HG03565 (cell line): ENCODE measurements at regions not wholly inside any gene's neighbourhood (a gene's known extent, or its start where the extent isn't known, plus 50 kb on each side); places are given as distances from the start of the nearest gene placed in this dataset.

Source experiments
- ATAC-seq: cut with Tn5 transposase; IDR thresholded peaks from one replicate; pipeline ENCODE4 v1.9.1; 2021; ENCODE audit warnings: mild to moderate bottlenecking, moderate library complexity; ENCODE audit not compliant: unreplicated experiment

DNA sequence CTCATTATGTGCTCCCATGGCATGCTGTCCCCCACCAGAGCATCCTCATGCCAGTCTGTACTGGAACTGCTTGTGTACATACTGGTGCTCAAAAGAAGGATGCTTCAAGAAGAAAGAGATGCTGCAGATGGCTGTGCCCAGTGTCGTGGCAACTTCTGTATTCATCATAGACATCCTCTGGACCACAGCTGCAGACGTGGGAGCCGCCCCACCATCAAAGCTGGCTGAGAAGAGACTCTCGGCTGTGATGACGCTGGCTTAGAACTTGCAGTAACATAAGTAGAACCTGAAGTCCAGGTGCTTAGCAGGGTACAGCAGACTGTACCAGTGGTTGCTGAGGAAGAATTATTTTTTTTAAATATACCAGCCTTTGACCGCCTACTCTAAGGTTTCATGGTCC lies 112.6 kb upstream of the ARHGAP5 start:
- ATAC-seq, result no peak

DNA sequence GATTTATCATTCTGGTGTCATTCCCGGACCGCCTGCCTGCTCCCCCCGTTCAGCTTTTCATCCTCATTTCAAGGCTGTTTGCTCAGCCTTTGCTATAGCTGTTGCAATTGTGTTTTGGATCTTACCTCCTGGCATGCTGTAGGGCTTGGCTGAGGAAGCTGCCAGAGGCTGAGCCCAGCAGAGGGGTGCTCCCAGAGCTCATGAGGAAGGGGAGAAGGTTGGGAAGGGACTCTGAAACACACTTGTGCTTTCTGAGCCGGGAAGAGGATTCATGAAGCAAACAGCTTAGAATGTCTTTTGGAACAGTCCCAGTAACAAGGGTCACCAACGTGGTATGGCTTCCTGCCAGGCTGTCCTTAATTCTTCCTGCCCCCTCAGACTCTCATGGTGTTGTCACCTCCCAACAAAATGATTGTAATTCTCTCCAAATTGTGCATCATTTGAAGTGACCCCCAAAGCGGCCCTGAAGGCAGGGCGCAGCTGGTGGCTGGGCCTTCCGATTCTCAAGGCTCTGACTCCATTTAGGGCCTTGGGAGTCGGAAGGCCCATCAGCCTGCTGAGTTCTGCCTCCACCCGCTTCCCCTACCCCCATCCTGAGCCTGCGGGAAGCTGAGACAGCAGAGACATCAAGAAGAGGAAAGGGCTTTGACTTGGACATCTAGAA lies 111.9 kb upstream of the ARHGAP5 start:
- no peak for ATAC-seq

DNA sequence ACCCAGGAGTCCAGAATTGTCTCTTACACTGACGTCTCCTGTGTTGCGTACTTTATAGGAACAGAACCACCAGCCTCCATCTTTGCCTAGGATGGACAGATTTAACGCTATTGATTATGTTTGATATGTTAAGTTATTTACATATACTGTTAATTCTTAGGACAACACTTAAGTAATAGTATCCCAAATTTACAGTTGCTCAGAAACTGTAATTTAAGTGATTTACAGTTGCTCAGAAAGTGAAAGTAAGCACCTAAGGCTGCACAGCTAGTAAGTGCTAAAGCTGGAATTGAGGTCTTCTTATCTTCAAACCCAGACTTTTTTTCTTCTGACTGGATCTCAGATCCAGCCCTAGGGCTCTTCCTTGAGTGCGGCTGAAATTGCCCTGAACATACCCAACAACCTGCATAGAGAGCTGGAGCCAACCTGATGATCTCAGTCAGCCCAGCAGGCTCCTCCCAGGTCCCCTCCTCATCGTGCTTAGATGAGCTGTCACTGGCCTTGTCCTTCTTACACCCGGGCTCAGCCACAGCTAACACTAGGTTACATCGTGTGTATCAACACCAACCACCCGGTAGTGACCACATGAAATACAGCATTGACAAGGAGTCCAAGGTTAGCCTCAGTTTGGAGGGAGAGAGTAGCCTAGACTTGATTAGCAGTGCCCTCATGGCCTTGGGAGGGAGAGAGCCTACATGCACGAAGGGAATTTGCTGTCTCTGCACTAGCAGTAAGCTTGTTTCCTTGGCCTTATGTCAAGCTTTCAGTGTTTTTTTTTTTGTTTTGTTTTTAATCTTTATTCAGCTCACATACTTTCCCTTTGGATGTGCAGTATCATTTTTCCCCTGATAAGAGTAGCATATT lies 111.1 kb upstream of the ARHGAP5 start:
- ATAC-seq, result no peak

DNA sequence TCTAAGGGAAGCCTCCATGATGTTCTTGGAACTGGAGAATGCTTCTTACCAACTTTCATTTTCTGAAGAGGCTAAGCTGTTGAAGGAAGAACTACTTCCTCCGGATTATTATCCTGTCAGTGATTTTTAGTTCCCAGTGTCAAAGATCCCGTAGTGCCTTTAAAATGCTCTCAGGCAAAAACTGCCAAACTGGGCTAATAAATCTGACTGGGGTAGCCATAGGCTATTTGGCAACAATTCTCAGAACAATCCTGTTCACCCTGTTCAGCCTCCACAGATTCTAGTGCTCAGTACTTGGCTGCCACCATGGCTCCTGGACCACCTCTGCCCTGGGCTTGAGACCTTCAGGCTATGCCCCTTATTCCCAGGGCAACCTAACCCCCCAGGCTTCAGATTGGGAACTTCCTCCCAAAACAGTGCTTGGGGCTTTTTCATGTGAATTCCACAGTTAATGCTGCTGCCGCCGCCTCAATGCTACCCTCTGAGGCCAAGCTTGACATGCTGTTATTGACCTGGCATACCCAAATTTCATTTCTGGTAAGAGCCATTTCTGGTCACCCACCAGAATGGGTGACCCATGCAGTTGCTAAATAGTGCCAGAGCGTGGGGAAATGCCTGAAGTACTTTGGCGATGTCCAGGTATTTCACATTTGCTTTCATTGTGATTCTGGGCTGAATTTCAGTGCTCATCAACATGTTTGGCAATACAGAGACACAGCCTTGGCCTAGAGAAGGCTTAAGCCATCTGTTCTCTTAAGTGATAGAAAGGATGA lies 110.0 kb upstream of the ARHGAP5 start:
- no peak for ATAC-seq

DNA sequence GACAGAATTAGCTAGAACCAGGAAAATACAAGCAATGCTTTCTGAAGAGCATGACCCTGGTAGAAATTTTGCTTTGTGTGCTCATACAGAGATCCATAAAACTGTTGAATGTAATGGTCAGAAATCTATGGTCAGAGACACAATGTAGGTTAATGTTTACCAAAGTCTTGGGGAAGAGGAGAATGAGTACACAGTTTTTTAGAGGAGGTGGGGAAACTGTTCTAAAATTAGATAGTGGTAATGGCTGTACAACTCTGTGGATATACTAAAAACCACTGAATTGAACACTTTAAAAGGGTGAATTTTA lies 109.5 kb upstream of the ARHGAP5 start:
- ATAC-seq, result no peak

DNA sequence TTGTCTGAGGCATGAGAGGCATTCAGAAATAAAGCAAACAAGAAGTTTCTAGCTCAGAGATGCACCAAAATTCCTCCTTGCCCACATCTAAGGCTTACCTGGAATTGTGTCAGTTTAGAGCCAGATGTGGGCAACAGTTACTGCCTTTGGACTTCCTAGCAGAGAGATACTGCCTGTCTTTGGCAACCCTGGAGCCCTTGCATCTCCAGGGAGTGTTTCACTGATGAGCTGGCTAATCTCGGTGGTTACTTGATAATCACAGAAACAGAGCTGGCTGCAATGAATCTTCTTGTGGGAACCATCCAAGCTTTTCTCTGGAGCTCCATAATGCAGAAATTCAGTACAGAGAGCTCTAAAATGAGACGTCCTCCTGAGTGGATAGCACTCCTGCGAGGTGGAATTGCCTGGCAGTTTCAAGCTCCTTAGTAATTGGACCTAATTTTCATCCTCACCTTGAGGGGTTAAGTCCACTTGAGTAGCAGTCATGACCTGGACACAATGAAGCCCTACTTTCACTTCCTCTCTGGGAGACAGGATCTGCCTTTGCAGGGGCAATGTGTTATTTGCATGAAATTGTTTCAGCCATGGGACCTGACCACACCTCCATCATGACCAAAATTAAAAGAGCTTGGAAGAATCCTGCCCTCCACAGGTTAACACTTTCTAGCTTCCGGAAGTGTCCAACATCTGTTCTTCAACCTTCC lies 108.8 kb upstream of the ARHGAP5 start:
- no peak for ATAC-seq

DNA sequence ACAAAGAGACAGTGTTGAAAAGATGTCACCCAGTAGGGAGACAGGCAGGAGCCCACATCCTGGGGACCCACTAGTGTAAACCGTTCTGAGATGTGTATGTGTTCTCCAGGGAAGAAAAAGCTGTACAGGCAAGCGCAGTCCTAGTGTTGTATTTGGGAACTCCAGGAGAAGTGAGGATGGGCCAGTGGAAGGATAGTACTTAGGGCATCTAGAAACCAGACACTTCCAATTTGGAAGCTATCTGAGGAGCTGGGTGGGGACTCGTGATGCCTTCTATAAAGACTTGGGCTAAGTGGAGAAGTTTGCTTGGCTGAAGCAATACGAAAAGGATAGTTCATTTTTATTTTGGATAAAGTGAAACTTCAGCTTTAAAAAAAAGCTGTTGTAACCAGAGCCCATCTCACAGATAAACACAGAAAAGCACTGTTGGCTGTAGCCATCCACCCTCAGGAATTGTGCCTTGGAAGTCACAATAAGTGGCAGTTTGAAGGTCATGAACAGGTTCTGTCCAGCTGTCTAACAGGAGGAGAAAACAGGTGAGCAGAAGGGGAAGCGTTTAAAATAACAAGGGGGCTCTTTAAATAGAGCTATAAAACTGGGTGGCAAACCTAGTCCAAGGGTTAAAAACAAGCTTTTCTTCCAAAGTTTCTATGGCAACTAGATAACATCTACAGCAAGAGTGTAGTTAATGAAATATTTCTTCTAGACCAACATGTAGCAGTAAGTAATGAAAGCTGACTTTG lies 108.0 kb upstream of the ARHGAP5 start:
- no peak for ATAC-seq

DNA sequence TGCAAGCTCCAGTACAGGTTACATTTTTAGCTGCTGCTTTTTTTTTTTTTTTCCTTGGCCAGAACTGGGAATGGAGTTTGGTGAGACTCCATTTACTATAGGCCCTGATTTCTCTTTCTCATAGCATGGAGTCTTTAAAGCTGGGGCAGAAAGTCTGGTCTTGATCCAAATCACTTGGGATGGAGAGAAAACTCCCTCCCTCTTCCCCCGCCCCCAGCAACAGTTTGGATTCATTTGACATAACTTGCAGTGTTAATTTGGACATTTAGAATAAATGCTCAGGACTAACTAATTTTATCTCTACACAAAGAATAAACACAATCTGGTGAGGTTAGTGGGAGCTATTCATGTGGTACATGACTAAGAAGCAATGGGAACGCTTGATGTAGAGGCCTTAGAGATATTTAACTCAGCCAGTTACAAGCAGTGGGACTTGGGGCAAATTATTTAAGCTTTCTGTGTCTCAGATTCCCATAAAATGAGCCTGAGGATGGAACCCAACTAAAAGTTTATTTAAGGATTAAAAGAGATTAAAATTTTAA lies 107.3 kb upstream of the ARHGAP5 start:
- no peak for ATAC-seq

DNA sequence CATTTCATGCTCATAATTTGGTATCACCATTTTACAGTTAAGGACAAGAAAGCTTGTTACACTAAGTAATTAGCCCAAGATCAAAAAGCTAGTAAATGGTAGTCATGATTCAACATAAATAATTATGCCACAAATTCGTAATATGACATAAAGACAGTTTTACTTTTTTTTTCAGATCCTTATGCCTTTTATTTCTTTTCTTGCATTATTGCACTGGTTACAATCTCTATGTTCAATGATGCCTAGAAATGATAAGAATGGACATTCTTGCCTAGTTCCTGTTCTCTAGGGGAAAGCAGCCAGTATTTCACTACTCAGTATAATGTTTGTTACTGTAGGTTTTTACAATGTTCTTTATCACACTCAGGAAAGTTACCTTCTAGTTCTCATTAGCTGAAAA lies 106.4 kb upstream of the ARHGAP5 start:
- ATAC-seq, result no peak

DNA sequence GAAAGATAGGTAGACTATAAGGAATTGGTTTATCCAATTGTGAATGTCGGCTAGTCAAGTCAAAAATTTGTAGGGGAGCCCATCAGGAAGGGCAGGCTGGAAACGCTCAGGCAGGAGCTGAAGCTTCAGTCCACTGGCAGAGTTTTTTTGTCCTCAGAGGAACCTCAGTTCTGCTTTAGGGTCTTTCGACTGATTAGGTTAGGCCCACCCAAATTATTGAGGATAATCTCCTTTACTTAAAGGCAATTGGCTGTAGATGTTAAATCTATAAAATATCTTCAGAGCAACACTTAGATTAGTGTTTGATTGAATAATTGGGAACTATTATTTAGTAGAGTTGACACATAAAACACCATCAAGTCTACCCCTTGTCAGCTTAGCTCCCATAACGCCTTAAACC lies 105.5 kb upstream of the ARHGAP5 start:
- ATAC-seq, result no peak

DNA sequence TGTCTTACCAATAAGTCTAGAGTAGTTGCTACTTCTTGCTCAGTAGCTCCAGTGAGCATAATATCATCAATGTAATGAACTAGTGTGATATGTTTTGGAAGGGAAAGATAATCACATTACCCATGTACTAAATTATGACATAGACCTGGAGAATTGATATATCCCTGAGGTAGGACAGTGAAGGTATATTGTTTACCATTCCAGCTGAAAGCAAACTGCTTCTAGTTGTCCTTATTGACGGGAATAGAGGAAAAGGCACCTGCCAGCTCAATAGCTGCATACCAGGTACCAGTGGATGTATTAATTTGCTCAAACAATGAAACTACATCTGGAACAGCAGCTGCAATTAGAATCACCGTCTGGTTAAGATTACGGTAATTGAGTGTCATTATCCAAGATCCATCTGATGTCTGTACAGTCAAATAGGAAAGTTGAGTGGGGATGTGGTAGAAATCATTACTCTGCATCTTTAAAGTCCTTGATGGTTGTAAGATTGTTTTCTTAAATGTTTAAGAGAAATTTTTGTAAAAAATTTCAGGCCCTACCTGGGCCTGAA lies 100.0 kb upstream of the ARHGAP5 start:
- ATAC-seq, result no peak

DNA sequence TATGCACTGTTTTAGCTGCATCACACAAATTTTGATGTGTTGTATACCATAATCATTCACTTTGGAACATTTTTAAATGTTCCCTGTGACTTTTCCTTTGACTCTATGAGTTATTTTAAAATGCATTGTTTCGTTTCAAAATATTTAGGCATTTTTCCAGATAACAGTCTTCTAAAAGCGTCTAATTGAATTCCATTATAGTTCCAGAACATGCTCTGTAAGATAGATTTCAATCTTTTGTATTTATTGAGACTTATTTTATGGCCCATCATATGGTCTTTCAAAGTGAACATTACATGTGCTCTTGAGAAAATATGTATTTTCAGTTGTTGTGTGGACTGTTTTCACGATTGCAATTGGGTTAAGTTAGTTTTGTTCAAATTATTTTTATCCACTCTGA lies 98.7 kb upstream of the ARHGAP5 start:
- ATAC-seq, result no peak

DNA sequence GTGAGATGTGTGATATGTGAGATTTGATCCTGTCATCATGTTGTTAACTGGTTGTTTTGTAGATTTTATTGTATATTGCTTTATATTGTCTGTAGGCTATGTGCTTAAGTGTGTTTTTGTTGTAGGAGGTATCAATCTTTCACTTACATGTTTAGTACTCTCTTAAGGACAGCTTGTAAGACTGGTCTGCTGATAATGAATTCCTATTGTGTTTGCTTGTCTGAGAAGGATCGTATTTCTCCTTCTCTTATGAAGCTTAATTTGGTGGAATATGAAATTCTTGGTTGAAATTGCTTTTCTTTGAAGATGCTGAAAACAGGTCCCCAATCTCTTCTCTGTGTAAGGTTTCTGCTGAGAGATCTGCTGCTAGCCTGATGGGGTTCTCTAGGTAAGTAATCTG lies 94.5 kb upstream of the ARHGAP5 start:
- ATAC-seq, result no peak

DNA sequence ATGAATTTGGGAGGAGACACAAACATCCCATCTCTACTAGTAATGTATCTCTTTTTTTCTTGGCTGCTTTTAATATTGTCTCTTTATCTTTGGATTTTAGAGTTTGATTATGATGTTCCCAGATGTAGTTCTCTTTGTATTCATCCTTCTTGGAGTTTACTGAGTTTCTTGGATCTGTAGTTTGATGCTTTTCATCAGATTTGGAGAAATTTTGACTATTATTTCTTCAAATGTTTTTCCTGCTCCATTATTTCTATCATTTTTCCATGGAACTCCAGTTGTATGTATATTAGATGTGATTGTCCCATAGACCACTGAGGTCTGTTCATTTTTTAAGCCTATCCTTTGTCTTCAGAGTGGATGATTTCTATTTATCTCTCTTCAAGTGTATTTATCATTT lies 90.7 kb upstream of the ARHGAP5 start:
- no peak for ATAC-seq

DNA sequence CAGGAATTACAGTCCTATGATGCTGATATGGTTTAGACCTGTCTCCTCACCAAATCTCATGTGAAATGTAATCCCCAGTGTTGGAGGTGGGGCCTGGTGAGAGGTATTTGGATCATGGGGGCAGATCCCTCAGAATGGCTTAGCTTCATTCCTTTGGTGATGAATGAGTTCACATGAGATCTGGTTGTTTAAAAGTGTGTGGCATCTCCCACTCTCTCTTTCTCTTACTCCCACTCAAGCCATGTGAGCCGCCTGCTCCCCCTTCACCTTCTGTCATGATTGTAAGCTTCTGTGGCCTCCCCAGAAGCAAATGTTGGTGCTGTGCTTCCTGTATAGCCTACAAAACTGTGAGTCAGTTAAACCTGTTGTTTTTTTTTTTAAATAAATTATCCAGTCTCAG lies 89.4 kb upstream of the ARHGAP5 start:
- no peak for ATAC-seq

DNA sequence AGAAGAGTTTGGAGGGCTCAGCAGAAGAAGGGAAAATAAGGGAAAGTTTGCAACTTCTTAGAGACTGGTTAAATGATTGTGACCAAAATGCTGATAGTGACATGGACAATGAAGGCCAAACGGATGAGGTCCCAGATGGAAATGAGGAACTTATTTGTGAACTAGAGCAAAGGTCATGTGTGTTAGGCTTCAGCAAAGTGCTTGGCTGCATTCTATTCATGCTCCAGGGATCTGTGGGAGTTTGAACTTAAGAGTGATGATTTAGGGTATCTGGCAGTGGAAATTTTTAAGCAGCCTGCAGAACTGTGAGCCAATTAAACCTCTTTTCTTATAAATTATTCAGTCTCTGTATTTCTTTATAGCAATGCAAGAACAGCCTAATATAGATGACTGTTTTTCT lies 88.9 kb upstream of the ARHGAP5 start:
- ATAC-seq, result no peak

DNA sequence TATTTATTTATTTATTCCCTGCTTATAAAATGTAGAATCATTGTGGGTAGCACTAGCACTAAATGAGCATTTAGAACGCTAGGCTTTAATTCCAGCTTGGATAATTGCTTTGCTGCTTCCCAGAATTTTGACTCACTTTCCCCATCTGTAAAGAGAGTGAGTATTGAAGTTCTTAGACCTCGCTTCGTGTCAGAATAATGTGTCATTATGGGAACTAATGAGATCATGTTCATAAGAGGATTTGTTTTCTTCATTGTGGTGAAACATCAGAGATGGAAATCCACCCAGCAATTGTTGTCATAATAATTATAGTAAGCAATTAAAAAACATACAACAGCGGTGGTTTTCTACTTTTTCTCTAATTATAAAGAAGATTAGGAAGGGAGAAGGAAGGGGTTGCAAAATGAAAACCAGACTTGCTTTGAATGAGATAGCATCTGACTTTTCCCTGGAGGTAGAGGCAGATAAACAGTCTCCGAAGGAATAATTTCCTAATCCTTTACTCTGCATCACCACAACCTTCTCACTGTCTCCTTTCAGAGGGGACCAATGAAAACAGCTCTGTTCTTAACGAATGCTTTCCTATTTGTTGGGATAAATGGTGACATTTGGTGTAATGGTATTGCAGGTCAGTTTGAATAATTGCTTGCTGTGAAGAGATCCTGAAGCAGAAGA lies 86.8 kb upstream of the ARHGAP5 start:
- ATAC-seq, result no peak

DNA sequence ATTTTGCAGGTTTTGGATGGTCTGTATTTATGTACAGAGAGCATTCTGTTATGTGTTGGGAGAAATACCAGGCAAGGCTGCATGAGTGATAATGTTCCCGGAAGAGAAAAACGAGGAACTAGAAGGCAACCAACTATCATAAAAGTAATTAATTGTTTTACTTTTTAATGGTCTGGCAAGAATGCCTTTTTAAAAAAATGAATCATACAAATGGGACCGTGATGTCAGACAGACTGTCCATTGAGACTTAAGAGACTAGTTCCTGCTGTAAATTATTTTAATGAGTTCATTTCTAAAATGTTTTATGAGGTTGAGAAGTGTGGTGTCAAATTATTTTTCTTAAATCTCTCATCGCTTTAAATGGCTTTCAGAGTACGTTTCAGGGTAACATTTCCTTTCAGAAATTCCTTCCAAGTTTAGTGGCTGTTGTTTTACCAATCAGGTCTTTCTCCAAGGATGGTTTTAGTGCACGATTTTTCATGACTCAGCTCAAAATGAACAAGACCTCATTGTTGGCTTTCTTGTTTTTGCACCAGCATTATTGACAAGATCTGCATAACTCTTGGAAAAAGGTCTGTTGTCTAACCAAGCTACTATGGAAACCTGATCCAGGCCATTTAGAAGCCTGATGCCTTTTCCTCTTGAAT lies 86.1 kb upstream of the ARHGAP5 start:
- no peak for ATAC-seq

DNA sequence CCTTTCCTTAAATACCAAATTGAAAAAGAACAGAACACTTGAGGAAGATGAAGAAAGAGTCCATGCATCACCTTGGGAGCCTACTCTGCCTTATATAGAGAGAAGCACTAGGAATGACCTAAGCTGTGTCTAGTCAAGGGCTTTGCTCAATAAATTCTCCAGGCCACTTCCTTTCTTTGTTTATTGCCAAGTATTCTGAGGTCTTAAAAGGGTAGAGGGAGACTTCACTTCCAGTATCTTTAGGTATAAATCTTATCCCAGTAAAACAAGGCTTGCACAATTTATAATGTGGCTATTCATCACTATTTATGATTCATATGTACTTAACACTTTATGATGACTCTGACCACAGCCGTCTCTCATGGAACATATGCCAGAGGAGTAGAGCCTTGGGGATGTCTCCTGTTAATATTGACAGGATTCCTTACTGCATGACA lies 85.1 kb upstream of the ARHGAP5 start:
- no peak for ATAC-seq
